GM23248 (cell line): ENCODE measurements at regions not wholly inside any gene's neighbourhood (a gene's known extent, or its start where the extent isn't known, plus 50 kb on each side); places are given as distances from the start of the nearest gene placed in this dataset.

Experiments used
- DNase-seq: peaks from one replicate; pipeline ENCODE4 v3.0.0-alpha.2; 2015
- H2AFZ ChIP-seq: fragments of 200-600 bp; sonication (generic); 2 replicates; pipeline ENCODE4 v1.6.1; 2016; ENCODE audit warnings: antibody characterized with exemption
- H3F3A ChIP-seq: fragments of 200-600 bp; sonication (generic); 2 replicates; pipeline ENCODE4 v1.6.1; 2016; ENCODE audit warnings: mild to moderate bottlenecking, antibody characterized with exemption, mixed run types; ENCODE audit not compliant: insufficient read depth
- H3K27ac ChIP-seq: fragments of 200-600 bp; sonication (generic); 2 replicates; pipeline ENCODE4 v1.5.1; 2016; ENCODE audit warnings: mild to moderate bottlenecking
- H3K27me3 ChIP-seq: fragments of 200-600 bp; sonication (generic); replicated peaks from 2 replicates; pipeline ENCODE4 v1.6.1; 2016; ENCODE audit warnings: mild to moderate bottlenecking; ENCODE audit not compliant: insufficient read depth
- H3K36me3 ChIP-seq: fragments of 200-600 bp; sonication (generic); 2 replicates; pipeline ENCODE4 v1.6.1; 2016; ENCODE audit warnings: low read depth, mild to moderate bottlenecking
- H3K4me1 ChIP-seq: fragments of 200-600 bp; sonication (generic); 2 replicates; pipeline ENCODE4 v1.6.1; 2016; ENCODE audit warnings: mild to moderate bottlenecking; ENCODE audit not compliant: insufficient read depth
- H3K4me2 ChIP-seq: fragments of 200-600 bp; sonication (generic); one replicate; pipeline ENCODE4 v1.6.1; 2016; ENCODE audit warnings: mild to moderate bottlenecking; ENCODE audit not compliant: unreplicated experiment
- H3K4me3 ChIP-seq: fragments of 200-600 bp; sonication (generic); 2 replicates; pipeline ENCODE4 v1.5.1; 2016; ENCODE audit warnings: mild to moderate bottlenecking
- H3K79me2 ChIP-seq: fragments of 200-600 bp; sonication (generic); 2 replicates; pipeline ENCODE4 v1.6.1; 2016; ENCODE audit warnings: mild to moderate bottlenecking; ENCODE audit not compliant: insufficient read depth
- H3K9ac ChIP-seq: fragments of 200-600 bp; sonication (generic); 2 replicates; pipeline ENCODE4 v1.6.1; 2016; ENCODE audit warnings: mild to moderate bottlenecking
- H3K9me2 ChIP-seq: fragments of 200-600 bp; sonication (generic); 2 replicates; pipeline ENCODE4 v1.6.1; 2016; ENCODE audit warnings: mixed run types, mild to moderate bottlenecking, moderate library complexity; ENCODE audit not compliant: insufficient read depth
- H3K9me3 ChIP-seq: fragments of 200-600 bp; sonication (generic); one replicate; pipeline ENCODE4 v1.6.1; 2017; ENCODE audit warnings: low read depth
- H4K20me1 ChIP-seq: fragments of 200-600 bp; sonication (generic); 2 replicates; pipeline ENCODE4 v1.6.0; 2016; ENCODE audit not compliant: insufficient read depth
- EZH2 ChIP-seq: fragments of 200-600 bp; sonication (generic); IDR thresholded peaks from 2 replicates; pipeline ENCODE4 v1.6.1; 2018; ENCODE audit warnings: antibody characterized with exemption, mild to moderate bottlenecking; ENCODE audit not compliant: insufficient read depth, poor library complexity, severe bottlenecking
- EZH2phosphoT487 ChIP-seq: fragments of 200-600 bp; sonication (generic); IDR thresholded peaks from 2 replicates; pipeline ENCODE4 v1.6.1; 2018; ENCODE audit warnings: antibody characterized with exemption, moderate library complexity, mild to moderate bottlenecking, low read depth; ENCODE audit not compliant: insufficient read depth
- WGBS, 2 experiments: methylation state at CpG; one replicate each; pipeline ENCODE4 v1.1.6; 2015 to 2017; ENCODE audit warnings: low lambda C conversion rate in 2 of 2, low coverage in 1 of 2; ENCODE audit errors: missing lambda C conversion rate in 2 of 2; 5-methylcytosine and 5-hydroxymethylcytosine counted together
- in situ Hi-C: fragments of 300-500 bp; cut with MboI; formaldehyde crosslinking; loops from 2 replicates; pipeline ENCODE4 v1.15.0; 2020

- WGBS, 2 experiments = 18% methylated on average over 1 of the region's 1 CpG
- Histone ChIP-seq H3K4me1 (no peaks in the 10 kb centered on the region), H3K4me2 (no peak overlapping the region), H4K20me1 (no peaks in the 10 kb centered on the region), H3K27ac (no peak overlapping the region), H3K9ac (no peak overlapping the region), H3K27me3 (no peaks in the 10 kb centered on the region), H2AFZ (no peak overlapping the region), H3K79me2 (no peaks in the 10 kb centered on the region), H3F3A (no peaks in the 10 kb centered on the region), H3K9me3 (no peaks in the 10 kb centered on the region), H3K9me2 (no peaks in the 10 kb centered on the region), H3K4me3 (no peak overlapping the region), H3K36me3 (no peaks in the 10 kb centered on the region)
- in situ Hi-C loops = no loop called here
- no peak for DNase-seq
- TF ChIP-seq EZH2 = no peak
Measured at GRCh38 chr10:64458306-64458705, 937.1 kb downstream of the REEP3 start.

GRCh38 chr10:64463406-64463805, 942.2 kb downstream of the REEP3 start:
- Histone ChIP-seq H3K4me2 (no peak overlapping the region), H3K79me2 (no peaks in the 10 kb centered on the region), H3F3A (no peaks in the 10 kb centered on the region), H3K9me2 (no peaks in the 10 kb centered on the region), H3K4me3 (no peak overlapping the region), H3K27me3 (no peaks in the 10 kb centered on the region), H4K20me1 (no peaks in the 10 kb centered on the region), H3K9ac (no peak overlapping the region), H2AFZ (no peak overlapping the region), H3K4me1 (no peaks in the 10 kb centered on the region), H3K9me3 (no peaks in the 10 kb centered on the region), H3K36me3 (no peaks in the 10 kb centered on the region), H3K27ac (no peak overlapping the region)
- TF ChIP-seq EZH2phosphoT487 (no peak), EZH2 (no peak)
- DNase-seq = no peak
- in situ Hi-C loops = no loop called here
- 12 to 14% methylated on average over 1 of the region's 1 CpG for WGBS, 2 experiments

GRCh38 chr10:64465653-64466052, 944.5 kb downstream of the REEP3 start:
- Histone ChIP-seq H4K20me1 (no peaks in the 10 kb centered on the region), H3K27ac (no peak overlapping the region), H3F3A (no peaks in the 10 kb centered on the region), H2AFZ (no peak overlapping the region), H3K4me2 (no peak overlapping the region), H3K4me3 (no peak overlapping the region), H3K79me2 (no peaks in the 10 kb centered on the region), H3K9ac (no peak overlapping the region), H3K36me3 (no peaks in the 10 kb centered on the region), H3K9me2 (no peaks in the 10 kb centered on the region), H3K9me3 (no peaks in the 10 kb centered on the region), H3K27me3 (no peaks in the 10 kb centered on the region), H3K4me1 (no peaks in the 10 kb centered on the region)
- no peak for DNase-seq
- TF ChIP-seq EZH2 = no peak
- TF ChIP-seq EZH2phosphoT487 = no peak
- WGBS, 2 experiments = 7 to 9% methylated on average over 2 of the region's 2 CpGs
- in situ Hi-C loops = no loop called here

GRCh38 chr10:64468219-64468618, 947.0 kb downstream of the REEP3 start:
- Histone ChIP-seq H4K20me1 (no peaks in the 10 kb centered on the region), H3K9ac (no peak overlapping the region), H3K4me3 (no peak overlapping the region), H3K27ac (no peak overlapping the region), H3K27me3 (no peaks in the 10 kb centered on the region), H3F3A (no peaks in the 10 kb centered on the region), H3K79me2 (no peaks in the 10 kb centered on the region), H3K9me3 (no peaks in the 10 kb centered on the region), H3K9me2 (no peaks in the 10 kb centered on the region), H2AFZ (no peak overlapping the region), H3K4me1 (no peaks in the 10 kb centered on the region), H3K4me2 (no peak overlapping the region), H3K36me3 (no peaks in the 10 kb centered on the region)
- in situ Hi-C loops = no loop called here
- no peak for TF ChIP-seq EZH2
- no peak for TF ChIP-seq EZH2phosphoT487
- DNase-seq = no peak
- WGBS, 2 experiments = 35 to 36% methylated on average over 2 of the region's 2 CpGs

GRCh38 chr10:64476506-64476905, 955.3 kb downstream of the REEP3 start:
- Histone ChIP-seq H2AFZ (no peak overlapping the region), H3K9me3 (no peaks in the 10 kb centered on the region), H3K27me3 (no peaks in the 10 kb centered on the region), H3K27ac (no peak overlapping the region), H3K9me2 (no peaks in the 10 kb centered on the region), H3K9ac (no peak overlapping the region), H3K4me1 (no peaks in the 10 kb centered on the region), H4K20me1 (no peaks in the 10 kb centered on the region), H3K4me2 (no peak overlapping the region), H3K4me3 (no peak overlapping the region), H3F3A (no peaks in the 10 kb centered on the region), H3K79me2 (no peaks in the 10 kb centered on the region), H3K36me3 (no peaks in the 10 kb centered on the region)
- in situ Hi-C loops = no loop called here
- no peak for DNase-seq
- TF ChIP-seq EZH2 (no peak), EZH2phosphoT487 (no peak)
